ENCODE measurements at regions not wholly inside any gene's neighbourhood (a gene's known extent, or its start where the extent isn't known, plus 50 kb on each side); places are given as distances from the start of the nearest gene placed in this dataset.
"Not testable (repeated sequence)": the region's sequence is repeated elsewhere in the genome, so short reads cannot be mapped to it uniquely, and the experiment has no call there.

DNA sequence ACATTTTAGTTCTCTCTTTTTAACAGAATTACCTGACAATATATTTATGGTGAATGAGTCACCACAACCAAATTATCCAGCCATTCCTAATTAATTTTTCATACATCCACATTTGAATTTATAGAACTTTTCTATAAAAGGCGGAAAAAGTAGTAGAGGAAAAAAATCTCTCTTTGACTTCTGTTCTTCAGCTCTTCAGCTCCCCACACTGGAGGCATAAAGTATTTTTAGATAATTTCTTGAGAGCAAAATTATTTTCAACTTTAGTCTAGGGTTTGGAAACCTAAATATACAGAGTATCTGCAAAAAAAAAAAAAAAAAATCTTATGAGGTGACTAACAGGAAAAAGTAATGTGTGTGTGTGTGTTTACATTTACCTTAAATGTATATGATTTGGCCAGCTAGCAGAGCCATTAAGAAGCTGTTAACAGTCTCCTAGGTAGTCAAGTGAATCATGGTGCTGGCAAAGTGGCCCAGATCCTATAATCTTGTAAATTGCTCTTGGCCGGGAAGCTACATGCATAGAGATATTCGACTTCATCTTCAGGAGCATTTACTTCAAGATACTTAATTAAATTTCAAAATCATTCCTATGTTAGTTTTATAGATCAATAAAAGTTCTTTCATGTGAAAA, 383.1 kb upstream of the STEAP1 start:
- no peak for DNase-seq

DNA sequence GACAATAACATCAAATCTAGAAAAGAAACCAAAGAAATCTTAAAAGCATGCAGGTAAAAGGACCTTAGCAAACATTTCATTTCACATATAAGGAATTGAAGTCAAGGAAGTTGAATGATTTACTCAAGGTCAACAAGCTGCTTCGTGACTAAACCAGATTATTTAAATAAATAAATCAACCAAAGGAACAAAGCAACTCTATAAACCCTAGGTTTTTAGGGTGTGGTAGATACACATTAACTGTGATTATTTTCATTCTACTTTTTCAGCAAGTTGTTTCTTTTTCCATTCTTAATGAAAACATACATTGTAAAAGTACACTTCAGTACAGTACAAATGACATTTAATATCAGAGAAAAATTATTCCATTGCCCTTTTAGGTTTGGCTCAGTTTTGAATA, 382.0 kb upstream of the STEAP1 start:
- no peak for DNase-seq

DNA sequence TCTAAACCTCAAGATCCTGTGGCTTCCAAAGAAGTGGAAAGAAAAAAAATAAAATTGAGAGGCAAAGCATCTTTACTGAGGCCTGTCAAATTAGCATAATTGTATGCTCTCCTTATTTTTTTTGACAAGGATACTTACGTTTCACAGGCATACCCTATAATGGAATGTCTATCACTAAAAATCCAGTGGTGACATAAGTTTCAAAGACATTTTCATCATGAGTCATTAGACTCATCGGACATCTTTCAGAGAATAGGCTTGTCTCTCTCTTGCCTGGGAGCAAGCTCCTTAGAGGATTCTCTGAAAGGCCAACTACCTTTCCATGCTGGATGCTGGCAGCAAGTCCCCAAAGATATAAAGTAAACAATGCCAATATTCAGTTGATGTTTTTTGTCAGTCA, 380.7 kb upstream of the STEAP1 start:
- no peak for DNase-seq

DNA sequence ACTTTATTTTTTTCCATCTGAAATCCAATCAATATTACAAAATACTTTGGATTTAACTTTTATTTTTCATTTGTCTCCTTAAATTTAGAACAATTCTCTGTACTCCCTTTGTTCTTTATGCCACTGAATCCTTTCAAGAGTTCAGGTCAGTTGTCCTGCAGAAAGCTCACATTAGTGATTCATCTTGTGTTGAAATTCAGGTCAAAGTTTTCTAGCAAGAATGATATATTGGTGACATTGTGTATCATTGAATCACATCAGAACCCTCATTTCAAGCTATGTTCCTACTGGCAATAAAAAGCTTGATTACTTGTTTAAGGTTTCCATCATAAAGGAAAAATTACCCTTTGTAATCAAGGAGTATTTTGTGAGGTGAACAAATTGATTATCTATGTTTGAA, 378.8 kb upstream of the STEAP1 start:
- no peak for DNase-seq

DNA sequence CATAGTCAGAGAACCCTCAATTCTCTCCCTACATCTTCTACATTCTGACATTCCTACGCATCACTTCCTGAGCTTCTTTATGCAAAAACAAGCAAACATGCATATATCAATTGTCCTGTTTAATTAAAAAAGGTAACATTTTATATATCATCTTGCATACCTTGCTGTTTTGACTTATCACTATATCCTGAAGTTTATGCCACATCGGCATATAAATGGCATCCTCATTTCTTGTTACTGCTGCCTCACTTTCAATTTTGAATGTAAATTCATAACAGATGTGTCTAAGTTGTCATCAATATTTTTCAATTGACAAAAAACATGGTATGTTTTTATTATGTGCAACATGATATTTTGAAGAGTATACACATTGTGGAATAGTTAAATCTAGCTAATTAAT, 377.3 kb upstream of the STEAP1 start:
- DNase-seq = no peak

DNA sequence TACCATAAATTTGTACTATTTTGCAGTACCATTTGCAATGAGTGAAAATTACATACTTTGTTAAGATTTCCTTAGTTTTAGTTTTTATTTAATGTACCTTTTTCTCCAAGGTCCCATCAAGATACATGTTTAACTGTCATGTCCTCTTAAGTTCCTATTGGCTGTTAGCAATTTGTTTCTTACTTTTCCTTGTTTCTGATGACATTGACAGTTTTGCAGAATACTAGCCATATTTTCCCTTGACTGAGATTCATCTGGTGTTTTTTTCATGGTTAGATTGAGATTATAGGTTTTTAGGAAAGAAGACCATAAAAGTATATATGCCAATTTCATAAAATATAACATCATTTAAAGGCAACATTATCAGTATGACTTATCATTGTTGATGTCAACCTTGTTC, 376.8 kb upstream of the STEAP1 start:
- DNase-seq = no peak

DNA sequence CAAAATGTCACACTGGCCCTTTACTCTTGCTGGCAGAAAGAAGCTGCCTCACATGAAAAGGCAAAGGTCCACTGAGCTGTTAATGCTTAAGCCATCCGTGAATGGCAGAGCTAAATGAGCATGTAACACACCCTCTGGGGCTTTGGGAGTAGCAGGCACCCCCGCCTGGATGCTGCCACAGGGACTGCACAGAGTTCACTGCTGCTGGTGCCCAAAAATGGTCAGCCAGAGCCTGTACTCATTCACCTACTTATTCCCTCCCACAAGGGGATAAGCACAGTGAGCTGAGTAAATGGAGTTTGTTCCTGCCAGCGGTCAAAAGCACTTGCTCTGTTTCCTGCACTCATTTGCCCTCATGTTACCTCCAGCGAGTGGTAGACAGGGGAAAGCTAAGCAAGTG, 374.0 kb upstream of the STEAP1 start:
- DNase-seq = no peak

DNA sequence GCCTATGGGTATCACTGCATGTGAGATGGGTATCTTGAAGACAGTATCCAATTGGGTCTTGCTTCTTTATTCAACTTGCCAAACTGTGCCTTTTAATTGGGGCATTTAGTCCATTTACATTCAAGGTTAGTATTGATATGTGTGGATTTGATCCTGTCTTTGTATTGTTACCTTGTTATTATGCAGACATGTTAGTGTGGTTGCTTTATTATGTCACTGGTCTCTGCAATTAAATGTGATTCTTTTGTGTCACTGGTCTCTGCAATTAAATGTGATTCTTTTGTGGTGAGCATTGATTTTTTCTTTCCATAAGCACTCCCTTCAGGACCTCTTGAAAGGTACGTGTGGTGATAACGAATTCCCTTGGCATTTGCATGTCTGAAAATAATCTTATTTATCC, 357.8 kb upstream of the STEAP1 start:
- no peak for DNase-seq

DNA sequence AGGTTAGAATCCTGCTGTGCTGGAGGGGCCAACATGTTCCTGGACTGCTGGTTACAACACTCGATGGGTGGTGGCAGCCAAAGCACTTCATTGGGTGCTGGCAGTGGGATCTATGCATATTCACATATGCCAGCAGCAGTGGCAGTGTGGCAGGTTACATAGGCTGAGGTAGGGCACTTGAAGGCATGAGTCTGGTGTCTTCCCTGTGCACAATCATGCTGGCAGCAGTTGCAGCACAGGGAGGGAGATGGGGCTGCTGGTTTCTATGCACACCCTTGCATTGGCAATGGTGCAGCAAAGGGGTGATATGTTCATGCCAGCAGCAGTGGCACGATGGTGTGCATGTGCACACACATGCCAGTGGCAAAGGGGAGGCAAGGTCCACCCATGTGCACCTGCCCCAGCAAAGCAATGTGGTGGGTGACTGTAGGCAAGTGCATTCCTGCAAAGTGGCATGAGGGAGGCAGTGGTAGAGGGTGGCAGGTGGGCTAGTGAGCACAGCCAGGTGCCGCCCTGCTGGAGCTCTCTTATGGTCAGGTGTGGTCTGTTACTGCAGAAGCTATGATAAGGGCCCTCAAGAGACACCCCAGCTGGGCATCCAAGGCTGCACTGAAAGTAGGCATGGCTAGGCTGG, 356.2 kb upstream of the STEAP1 start:
- no peak for DNase-seq

DNA sequence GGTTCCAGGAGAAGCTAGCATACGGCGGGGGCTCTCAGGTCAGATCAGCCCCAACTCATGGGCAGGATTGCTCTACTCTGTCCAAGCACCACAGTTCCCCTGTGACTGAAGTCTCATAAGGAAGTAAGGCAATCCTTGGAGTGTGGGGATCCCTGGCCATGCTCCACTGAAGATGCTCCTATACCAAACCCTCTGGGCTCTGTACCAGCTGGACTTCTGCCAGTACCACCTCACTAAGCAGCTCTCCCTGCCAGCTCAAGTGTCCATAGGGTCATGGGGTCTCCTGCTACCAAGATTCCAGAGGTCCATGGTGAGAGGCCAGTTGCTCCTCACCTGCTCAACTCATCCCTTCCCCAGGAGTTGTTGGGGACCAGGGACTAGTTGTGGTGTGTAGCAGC, 355.7 kb upstream of the STEAP1 start:
- DNase-seq = no peak

DNA sequence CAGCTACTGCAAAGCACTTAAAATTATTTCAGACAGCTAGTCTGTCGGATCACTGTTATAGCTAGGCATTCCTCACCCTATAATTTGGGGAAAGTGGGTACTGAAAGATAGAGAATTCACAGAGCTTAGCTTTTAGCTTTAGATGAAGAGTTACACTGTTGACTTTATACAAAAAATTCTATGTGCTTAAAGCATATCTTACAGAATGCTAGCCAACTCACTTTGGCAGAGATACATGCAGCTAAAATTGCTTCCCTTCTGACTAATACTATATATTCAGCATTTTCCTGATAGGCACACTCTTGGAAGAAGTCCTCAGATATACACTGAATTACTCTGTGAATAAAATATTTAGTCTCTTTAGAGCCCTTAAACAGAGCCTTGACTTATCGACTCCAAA, 353.5 kb upstream of the STEAP1 start:
- no peak for DNase-seq

DNA sequence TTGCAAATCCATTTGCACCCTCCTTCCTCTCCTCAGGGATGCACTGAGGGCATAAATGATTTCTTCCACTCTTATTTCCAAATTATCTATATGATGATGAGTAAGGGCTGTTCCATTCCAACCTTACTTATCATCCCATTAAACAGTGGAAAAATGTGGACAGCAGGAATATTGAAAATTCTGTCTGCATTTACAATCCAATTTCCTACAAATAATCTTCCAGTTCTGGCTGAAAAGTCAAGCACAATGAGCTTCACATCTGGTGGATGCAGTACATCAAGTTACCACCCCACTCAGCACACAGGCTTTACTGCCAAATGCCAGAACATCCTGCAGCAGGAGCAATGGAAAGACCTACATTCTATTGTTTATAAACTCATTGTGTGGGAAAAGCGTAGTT, 345.0 kb upstream of the STEAP1 start:
- peak; percentile 26 for DNase-seq

DNA sequence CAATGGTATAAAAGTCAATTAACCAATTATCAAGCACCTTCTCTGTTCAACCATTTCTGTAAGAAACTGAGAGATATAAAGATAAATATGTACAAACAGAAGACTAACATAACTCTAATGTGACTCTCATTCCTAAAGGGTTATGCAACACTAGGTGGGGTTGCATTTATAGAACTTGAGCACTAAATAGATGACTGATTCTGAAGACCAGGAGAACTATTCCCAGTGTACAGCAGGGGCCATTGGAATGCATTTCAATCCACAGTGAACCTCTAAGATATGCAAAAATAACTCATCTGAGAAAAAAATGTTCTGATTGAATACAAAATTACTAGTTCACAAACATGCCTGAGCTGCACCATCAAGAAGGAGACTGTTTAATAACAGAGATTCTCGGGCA, 341.2 kb upstream of the STEAP1 start:
- no peak for DNase-seq

DNA sequence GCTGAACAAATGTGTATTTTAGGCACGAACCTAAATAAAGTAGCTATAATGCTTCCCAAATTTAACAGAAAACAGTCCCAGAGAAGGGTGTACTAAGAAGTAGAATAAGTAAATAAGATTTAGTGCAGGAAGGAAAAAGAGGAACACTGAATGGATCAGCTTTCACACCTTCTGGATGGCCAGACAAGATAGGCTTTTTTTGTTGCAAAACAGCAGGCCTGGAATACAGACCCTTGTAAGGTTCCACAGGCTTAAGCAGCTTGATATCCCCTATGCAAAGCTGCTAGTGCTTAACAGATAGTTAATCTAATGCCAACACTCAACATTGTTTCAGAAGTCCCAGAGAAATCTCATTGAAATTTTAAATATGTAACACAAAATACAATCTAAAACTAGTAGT, 328.1 kb upstream of the STEAP1 start:
- DNase-seq = no peak

DNA sequence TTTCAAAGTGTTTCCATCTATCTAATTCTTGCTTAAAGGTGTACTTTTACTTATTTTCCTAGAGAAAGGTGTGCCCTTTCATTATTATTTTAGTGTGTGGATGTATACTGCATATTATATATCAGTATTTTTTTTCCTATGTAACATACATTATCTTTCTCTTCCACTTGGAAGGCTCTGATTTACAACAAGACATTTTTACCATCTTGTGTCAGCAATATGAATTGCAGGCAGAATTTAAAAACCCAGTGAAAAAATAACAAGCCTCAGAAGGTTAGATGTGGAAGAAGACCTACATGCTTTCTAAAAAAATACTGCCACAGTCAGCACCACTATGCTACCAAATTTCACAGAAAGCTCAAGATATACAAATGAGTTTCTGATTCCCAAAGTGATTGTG, 327.7 kb upstream of the STEAP1 start:
- no peak for DNase-seq

DNA sequence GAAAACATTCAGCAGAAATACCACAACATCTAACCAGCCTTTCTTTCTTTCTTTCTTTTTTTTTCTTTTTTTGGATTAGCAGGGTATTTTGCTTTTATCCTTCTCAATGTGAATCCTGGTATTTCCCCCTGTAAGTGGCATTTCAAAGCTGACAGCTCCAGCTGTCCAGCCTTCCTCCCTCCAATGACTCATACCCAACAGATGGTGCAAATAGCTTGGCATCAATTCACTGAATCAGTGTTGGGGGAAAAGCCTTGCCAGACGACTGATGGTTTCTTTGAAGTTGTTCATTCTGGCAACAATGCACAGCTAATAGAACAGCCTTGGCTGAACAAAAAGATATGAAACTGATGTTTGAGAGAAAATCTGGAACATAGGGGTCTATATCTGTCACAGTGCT, 316.8 kb upstream of the STEAP1 start:
- DNase-seq = peak; percentile 43

DNA sequence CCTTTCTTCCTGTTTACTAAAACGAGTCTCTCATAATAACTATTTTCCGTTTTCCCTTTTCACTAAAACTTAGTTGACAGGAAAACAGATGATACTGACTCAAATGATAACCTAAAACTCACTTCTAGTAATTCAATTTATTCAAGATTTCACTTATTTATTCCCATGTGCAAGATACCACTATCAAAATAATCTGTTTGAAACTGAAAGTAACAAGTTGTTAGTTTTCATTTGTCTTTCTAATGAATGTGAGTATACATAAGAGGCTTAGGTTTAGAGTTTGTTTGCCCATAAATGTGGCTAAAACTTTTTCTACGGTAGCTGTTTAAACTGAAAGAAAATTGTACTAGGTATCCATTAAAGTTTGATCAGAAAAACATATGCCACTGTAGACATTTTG, 314.9 kb upstream of the STEAP1 start:
- no peak for DNase-seq

DNA sequence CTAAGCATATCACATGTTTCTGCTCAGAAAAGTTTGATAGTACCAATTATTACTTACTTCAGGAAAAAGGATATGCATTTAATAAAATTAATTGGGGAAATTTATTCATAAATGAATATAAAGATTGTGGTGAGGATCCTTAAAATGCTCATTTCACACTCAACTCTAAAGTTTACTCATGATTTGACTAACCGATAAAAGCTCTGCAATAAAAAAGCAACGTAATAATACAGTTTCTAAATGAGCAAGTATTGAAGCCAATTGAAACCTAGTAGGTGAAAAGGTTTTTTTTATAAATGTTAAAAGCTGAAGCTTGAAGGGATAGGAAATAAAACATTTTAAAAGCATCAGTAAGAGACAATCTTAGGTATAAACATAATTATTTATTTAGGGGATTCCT, 308.3 kb upstream of the STEAP1 start:
- DNase-seq = no peak

DNA sequence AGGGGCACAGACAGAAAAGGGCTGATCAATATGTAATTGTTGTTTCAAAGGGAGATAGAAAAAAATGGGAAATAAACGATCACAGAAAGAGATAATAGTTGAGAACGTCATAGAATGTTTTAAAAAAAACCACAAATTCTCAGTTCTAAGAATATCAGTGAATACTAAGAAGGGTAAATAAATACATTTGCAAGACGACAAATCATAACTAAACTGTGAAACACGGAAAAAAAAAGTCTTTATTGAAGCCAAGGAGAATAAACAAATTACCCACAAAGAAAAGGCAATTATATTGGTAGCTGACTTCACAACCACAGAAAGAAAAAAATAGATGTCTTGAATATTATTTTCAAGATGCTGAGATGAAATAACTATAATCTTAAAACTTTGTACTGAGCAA, 305.2 kb upstream of the STEAP1 start:
- DNase-seq = no peak

DNA sequence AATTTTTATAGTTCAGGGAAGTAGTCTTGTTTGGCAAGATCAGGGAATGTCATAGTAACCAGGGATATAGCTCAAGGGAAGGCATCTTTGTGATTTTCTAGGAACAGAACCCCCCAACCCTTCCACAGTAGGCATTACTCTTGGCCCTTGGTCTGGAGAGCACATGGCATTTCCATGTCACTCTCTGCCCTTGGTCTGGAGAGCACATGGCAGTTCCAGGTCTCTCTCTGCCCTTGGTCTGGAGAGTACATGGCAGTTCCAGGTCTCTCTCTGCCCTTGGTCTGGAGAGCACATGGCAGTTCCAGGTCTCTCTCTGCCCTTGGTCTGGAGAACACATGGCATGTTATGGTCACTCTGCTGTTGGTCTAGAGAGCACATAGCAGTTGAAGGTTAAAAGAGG, 297.2 kb upstream of the STEAP1 start:
- DNase-seq = not testable (repeated sequence)

DNA sequence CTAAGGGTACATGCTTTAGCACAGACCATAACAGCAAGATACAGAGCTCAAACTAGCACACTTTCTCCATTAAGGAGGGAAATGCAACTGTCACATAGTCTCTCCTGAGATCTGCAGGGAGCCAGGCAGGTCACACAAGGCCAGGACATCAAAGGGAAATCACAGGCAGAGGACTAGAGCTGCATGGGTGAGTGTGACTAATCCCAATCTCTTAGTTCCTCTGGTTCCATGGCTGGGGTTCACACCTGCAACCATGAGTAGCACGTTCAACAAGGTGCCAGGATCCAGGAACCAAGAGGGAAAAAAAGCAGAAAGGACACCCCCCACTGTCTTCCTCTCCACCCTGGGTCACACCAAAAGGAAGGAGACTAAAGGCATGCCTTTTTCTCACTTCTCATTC, 296.5 kb upstream of the STEAP1 start:
- DNase-seq = no peak

DNA sequence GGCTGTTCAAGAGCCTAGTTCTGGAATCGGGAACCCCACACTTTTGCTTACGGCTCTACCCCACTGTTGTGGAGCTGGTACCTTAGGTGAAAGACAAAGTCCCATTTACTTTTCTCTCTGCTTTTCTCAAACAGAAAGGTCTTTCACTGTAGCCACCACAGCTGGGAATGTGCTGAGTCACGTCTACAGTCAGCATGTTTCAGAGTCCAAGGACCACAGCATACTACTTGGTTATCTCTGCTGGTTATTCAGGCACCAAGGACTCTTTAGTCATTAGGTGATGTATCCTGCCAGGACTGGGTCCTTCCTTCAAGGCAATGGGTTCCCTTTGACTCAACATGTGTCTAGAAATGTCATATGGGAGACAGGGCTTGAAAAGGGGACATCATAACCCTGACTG, 266.8 kb upstream of the STEAP1 start:
- no peak for DNase-seq

DNA sequence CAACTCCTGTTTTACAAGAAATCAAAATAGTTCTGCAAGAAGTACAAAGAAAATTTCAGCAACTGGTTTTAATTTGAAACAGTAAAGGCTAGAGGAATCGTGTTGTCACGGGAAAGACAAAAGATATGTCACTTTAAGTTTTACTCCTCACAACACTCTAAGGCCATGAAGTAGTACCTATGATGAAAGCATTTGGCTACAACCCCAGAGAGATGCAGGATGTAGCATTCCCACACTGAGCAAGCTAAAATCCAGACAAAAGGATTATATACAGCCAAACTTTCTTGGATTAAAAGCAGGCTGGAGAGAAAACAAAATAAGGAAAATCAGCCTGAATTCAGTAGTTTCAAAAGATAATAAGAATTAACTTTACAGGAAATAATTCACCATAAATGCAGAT, 245.5 kb upstream of the STEAP1 start:
- DNase-seq = peak; percentile 60

DNA sequence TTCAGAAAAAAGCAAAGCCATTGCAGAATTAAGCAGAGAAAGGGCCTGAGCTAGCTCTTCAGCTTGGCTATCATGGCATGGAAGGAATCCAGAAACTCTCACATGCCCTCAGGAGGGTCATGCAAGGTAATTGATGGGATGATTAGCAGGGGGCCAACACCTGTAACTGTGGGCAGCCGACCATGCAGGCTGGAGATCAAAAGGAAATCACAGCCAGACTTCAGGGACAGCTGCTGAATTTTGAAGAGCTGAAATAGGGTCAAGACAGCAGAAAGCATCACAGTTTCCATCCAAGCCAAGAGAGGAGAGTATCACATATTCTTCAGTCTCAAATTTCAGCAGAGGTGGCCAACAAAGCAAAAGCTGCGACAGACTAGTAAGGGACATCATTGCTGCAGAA, 239.6 kb upstream of the STEAP1 start:
- peak; percentile 33 for DNase-seq

All from muscle of arm (tissue), 1 donor.